ENCODE measurements at regions not wholly inside any gene's neighbourhood (a gene's known extent, or its start where the extent isn't known, plus 50 kb on each side); places are given as distances from the start of the nearest gene placed in this dataset.

DNA sequence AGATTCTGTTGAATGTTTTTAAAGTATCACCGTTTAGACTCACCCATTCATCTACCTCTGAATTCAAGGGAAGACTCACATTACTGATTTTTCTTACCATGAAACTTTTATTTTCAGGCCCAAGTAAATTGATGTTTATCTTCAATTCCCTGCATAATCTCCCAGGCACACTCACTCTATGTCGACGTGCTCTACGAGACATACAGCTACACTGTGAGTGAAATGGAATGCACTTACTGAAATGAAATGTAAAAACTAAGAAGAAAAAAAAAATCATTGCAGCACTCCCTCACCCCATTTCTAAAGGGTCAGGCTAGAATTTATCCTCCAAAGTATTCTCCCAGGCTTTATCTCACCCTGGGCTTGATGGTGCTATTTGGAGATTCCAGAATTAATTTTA lies 987.9 kb downstream of the CCSER2 start:
- TF ChIP-seq, protein P1, sequence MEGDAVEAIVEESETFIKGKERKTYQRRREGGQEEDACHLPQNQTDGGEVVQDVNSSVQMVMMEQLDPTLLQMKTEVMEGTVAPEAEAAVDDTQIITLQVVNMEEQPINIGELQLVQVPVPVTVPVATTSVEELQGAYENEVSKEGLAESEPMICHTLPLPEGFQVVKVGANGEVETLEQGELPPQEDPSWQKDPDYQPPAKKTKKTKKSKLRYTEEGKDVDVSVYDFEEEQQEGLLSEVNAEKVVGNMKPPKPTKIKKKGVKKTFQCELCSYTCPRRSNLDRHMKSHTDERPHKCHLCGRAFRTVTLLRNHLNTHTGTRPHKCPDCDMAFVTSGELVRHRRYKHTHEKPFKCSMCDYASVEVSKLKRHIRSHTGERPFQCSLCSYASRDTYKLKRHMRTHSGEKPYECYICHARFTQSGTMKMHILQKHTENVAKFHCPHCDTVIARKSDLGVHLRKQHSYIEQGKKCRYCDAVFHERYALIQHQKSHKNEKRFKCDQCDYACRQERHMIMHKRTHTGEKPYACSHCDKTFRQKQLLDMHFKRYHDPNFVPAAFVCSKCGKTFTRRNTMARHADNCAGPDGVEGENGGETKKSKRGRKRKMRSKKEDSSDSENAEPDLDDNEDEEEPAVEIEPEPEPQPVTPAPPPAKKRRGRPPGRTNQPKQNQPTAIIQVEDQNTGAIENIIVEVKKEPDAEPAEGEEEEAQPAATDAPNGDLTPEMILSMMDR (IDR thresholded peaks at IDR 0.05) = no peak
- TF ChIP-seq POLR2A (IDR thresholded peaks at IDR 0.05) (no peak), POLR2AphosphoS5 (IDR thresholded peaks at IDR 0.05) (no peak), EP300 (IDR thresholded peaks at IDR 0.05) (no peak)

All from gastroesophageal sphincter (tissue), 3 donors.